K562 (cell line): ENCODE measurements at regions not wholly inside any gene's neighbourhood (a gene's known extent, or its start where the extent isn't known, plus 50 kb on each side); places are given as distances from the start of the nearest gene placed in this dataset.

Experiments
- C11orf30 ChIP-seq: fragments of 450-650 bp; IDR thresholded peaks from 2 replicates; pipeline ENCODE4 v1.6.1; 2016; ENCODE audit warnings: low read depth, mild to moderate bottlenecking
- CTCF ChIP-seq, 3 experiments: IDR thresholded peaks in 2 of 3; conservative IDR thresholded peaks in 1 of 3; 2 replicates each; pipeline ENCODE4 v1.5.1; 2011 to 2012; ENCODE audit warnings: low read length in 3 of 3, mild to moderate bottlenecking in 3 of 3, control low read depth in 2 of 3, improper control_type of control experiment in 1 of 3, inconsistent platforms in 1 of 3, low read depth in 1 of 3, mixed read lengths in 1 of 3, moderate library complexity in 1 of 3; ENCODE audit not compliant: insufficient read depth in 2 of 3
- CXXC5 ChIP-seq: fragments of 250-450 bp; sonication (Bioruptor Pico); IDR thresholded peaks from 2 replicates; pipeline ENCODE4 v1.8.0; 2022; ENCODE audit warnings: inconsistent platforms, mild to moderate bottlenecking, moderate library complexity
- E2F1 ChIP-seq: sonication (generic); formaldehyde crosslinking; IDR thresholded peaks from 2 replicates; pipeline ENCODE4 v1.8.1; 2023; ENCODE audit warnings: mild to moderate bottlenecking, missing genetic modification reagents, moderate library complexity
- E2F5 ChIP-seq: sonication (generic); formaldehyde crosslinking; IDR thresholded peaks from 2 replicates; pipeline ENCODE4 v1.8.0; 2022; ENCODE audit warnings: mild to moderate bottlenecking, missing genetic modification reagents
- GABPB2 ChIP-seq: fragments of 250-450 bp; sonication (Bioruptor Pico); conservative IDR thresholded peaks from 2 replicates; pipeline ENCODE4 v1.5.1; 2021; ENCODE audit warnings: mild to moderate bottlenecking
- MED1 ChIP-seq: sonication (generic); formaldehyde crosslinking; IDR thresholded peaks from 2 replicates; pipeline ENCODE4 v1.8.1; 2023; ENCODE audit warnings: missing genetic modification reagents, borderline replicate concordance
- TRIM28 ChIP-seq: fragments of 450-650 bp; IDR thresholded peaks from 2 replicates; pipeline ENCODE4 v1.6.1; 2017
- ZBTB17 ChIP-seq: fragments of 450-650 bp; formaldehyde crosslinking; IDR thresholded peaks from 2 replicates; pipeline ENCODE4 v1.4.0; 2020; ENCODE audit warnings: mild to moderate bottlenecking
- ZBTB26 ChIP-seq: fragments of 450-650 bp; formaldehyde crosslinking; IDR thresholded peaks from 2 replicates; pipeline ENCODE4 v1.4.0; 2022; ENCODE audit warnings: missing genetic modification characterization
- ZNF133 ChIP-seq: fragments of 250-450 bp; sonication (Bioruptor Pico); IDR thresholded peaks from 2 replicates; pipeline ENCODE4 v1.4.0; 2020; ENCODE audit warnings: mild to moderate bottlenecking
- ZNF197 ChIP-seq: fragments of 200-800 bp; sonication (Bioruptor generic); IDR thresholded peaks from 2 replicates; pipeline ENCODE4 v1.6.1; 2016; ENCODE audit warnings: low read depth, missing genetic modification characterization, missing compliant biosample characterization
- ZNF384 ChIP-seq: IDR thresholded peaks from 2 replicates; pipeline ENCODE4 v1.6.1; 2012; ENCODE audit warnings: low read depth, low read length, improper control_type of control experiment
- TF ChIP-seq, protein P1 (sequence below), 2 experiments: fragments of 150-350 bp in 1 of 2; IDR thresholded peaks; 2 replicates each; pipeline ENCODE4 v1.6.1; 2012 to 2016; ENCODE audit warnings: low read depth in 2 of 2, low read length in 2 of 2, mild to moderate bottlenecking in 1 of 2, moderate library complexity in 1 of 2
- TF ChIP-seq, protein P2 (sequence below): fragments of 250-450 bp; sonication (Bioruptor Pico); IDR thresholded peaks from 2 replicates; pipeline ENCODE4 v1.4.0; 2020; ENCODE audit warnings: mild to moderate bottlenecking

DNA sequence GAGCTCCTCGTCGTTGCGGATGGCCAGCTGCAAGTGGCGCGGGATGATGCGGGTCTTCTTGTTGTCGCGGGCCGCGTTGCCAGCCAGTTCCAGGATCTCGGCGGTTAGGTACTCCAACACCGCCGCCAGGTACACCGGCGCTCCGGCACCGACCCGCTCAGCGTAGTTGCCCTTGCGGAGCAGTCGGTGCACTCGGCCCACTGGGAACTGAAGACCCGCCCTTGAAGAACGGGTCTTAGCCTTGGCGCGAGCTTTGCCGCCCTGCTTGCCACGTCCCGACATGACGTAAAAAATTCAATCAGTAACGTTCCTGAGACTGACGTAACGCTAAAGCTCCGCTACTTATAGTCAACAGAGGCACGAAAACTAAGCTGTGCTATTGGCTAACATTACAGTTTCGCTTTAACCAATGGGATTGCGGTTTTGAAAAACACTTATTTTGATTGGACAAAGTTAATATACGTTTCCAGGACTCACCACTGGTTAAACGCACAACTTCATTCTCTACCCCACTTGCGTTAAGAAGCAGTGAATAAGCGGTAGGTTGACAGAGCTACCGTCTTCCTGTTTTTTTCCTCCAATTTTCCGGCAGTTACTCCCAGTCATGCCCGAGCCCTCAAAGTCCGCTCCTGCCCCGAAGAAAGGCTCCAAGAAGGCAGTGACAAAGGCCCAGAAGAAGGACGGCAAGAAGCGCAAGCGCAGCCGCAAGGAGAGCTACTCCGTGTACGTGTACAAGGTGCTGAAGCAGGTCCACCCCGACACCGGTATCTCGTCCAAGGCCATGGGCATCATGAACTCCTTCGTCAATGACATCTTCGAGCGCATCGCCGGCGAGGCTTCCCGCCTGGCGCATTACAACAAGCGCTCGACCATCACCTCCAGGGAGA is 73.9 kb downstream of the OR2B2 start (continued):
- TF ChIP-seq, protein P1, sequence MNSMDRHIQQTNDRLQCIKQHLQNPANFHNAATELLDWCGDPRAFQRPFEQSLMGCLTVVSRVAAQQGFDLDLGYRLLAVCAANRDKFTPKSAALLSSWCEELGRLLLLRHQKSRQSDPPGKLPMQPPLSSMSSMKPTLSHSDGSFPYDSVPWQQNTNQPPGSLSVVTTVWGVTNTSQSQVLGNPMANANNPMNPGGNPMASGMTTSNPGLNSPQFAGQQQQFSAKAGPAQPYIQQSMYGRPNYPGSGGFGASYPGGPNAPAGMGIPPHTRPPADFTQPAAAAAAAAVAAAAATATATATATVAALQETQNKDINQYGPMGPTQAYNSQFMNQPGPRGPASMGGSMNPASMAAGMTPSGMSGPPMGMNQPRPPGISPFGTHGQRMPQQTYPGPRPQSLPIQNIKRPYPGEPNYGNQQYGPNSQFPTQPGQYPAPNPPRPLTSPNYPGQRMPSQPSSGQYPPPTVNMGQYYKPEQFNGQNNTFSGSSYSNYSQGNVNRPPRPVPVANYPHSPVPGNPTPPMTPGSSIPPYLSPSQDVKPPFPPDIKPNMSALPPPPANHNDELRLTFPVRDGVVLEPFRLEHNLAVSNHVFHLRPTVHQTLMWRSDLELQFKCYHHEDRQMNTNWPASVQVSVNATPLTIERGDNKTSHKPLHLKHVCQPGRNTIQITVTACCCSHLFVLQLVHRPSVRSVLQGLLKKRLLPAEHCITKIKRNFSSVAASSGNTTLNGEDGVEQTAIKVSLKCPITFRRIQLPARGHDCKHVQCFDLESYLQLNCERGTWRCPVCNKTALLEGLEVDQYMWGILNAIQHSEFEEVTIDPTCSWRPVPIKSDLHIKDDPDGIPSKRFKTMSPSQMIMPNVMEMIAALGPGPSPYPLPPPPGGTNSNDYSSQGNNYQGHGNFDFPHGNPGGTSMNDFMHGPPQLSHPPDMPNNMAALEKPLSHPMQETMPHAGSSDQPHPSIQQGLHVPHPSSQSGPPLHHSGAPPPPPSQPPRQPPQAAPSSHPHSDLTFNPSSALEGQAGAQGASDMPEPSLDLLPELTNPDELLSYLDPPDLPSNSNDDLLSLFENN (IDR thresholded peaks at IDR 0.05; ENCODE audit: low read depth in 2 of 2, low read length in 2 of 2): peak in 1 of 2 experiments; percentile 59; a peak in 2 of 4 replicates
- TF ChIP-seq ZNF133 (CRISPR knock-in tag) (peak; percentile 72; the same call in 1 of the 2 replicates), GABPB2 (CRISPR knock-in tag) (no peak; the same call in none of the 2 replicates), ZNF384 (peak; percentile 12; the same call in 1 of the 2 replicates), C11orf30 (peak; percentile 42), ZBTB17 (CRISPR knock-in tag) (peak; percentile 68), ZBTB26 (CRISPR knock-in tag) (peak; percentile 86; the same call in 1 of the 2 replicates), CTCF (IDR thresholded peaks at IDR 0.05 in 2 of 3, conservative IDR thresholded peaks at IDR 0.05 in 1 of 3; ENCODE audit: insufficient read depth in 2 of 3, low read depth in 1 of 3, low read length in 3 of 3) (peak in 1 of 3 experiments; percentile 9; a peak in 1 of 6 replicates), MED1 (0 out of 2 replicates have a peak, but pooled peaks have one; percentile 94), E2F1 (peak; percentile 90), TRIM28 (peak; percentile 13; the same call in 1 of the 2 replicates), CXXC5 (CRISPR knock-in tag) (peak; percentile 99), E2F5 (CRISPR knock-in tag) (peak; percentile 49; the same call in 1 of the 2 replicates), ZNF197 (CRISPR knock-in tag) (no peak; the same call in 1 of the 2 replicates)
- TF ChIP-seq, protein P2, sequence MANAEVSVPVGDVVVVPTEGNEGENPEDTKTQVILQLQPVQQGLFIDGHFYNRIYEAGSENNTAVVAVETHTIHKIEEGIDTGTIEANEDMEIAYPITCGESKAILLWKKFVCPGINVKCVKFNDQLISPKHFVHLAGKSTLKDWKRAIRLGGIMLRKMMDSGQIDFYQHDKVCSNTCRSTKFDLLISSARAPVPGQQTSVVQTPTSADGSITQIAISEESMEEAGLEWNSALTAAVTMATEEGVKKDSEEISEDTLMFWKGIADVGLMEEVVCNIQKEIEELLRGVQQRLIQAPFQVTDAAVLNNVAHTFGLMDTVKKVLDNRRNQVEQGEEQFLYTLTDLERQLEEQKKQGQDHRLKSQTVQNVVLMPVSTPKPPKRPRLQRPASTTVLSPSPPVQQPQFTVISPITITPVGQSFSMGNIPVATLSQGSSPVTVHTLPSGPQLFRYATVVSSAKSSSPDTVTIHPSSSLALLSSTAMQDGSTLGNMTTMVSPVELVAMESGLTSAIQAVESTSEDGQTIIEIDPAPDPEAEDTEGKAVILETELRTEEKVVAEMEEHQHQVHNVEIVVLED: peak; percentile 65
